IPS-15b (cell line): ENCODE measurements at regions not wholly inside any gene's neighbourhood (a gene's known extent, or its start where the extent isn't known, plus 50 kb on each side); places are given as distances from the start of the nearest gene placed in this dataset.

Source experiments
- H3K27me3 ChIP-seq: one replicate; pipeline ENCODE4 v1.6.1; 2013; ENCODE audit warnings: low read length; ENCODE audit not compliant: control insufficient read depth, insufficient read depth
- H3K36me3 ChIP-seq: one replicate; pipeline ENCODE4 v1.6.1; 2013; ENCODE audit warnings: low read length; ENCODE audit not compliant: control insufficient read depth, insufficient read depth
- H3K4me1 ChIP-seq: one replicate; pipeline ENCODE4 v1.6.1; 2013; ENCODE audit warnings: mild to moderate bottlenecking, low read length; ENCODE audit not compliant: control insufficient read depth, insufficient read depth
- H3K4me3 ChIP-seq: one replicate; pipeline ENCODE4 v1.5.1; 2013; ENCODE audit warnings: low read depth, low read length
- H3K9ac ChIP-seq: one replicate; pipeline ENCODE4 v1.6.1; 2013; ENCODE audit warnings: low read depth, mild to moderate bottlenecking, low read length
- H3K9me3 ChIP-seq: one replicate; pipeline ENCODE4 v1.6.1; 2013; ENCODE audit warnings: mild to moderate bottlenecking, low read length; ENCODE audit not compliant: control insufficient read depth, insufficient read depth

GRCh38 chr10:81680359-81680758 lies 194.6 kb upstream of the NRG3 start:
- H3K27me3 ChIP-seq, result no peaks in the 10 kb centered on the region
- H3K36me3 ChIP-seq, result no peaks in the 10 kb centered on the region
- H3K4me3 ChIP-seq, result no peak overlapping the region
- H3K4me1 ChIP-seq, result no peaks in the 10 kb centered on the region
- no peaks in the 10 kb centered on the region for H3K9me3 ChIP-seq
- no peak overlapping the region for H3K9ac ChIP-seq

DNA sequence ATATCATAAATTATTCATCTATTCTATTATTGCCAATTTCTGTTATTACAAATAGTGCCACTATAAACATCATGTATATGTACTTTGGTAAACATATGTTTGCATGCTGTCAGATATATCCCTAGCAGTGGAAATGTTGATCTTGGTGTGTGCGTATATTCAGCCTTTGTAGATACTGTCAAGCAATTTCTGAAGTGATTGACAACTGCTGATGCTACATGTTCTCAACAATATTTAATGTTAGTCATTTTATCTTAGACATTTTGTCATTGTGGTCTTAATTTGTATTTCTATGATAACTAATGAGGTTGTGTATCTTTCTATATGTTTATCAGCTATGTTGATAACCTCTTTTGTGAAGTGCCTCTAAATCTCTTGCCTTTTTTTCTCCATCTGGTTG lies 186.5 kb upstream of the NRG3 start:
- Histone ChIP-seq H3K4me1 (no peaks in the 10 kb centered on the region), H3K27me3 (no peaks in the 10 kb centered on the region), H3K4me3 (no peak overlapping the region), H3K9me3 (no peaks in the 10 kb centered on the region), H3K36me3 (no peaks in the 10 kb centered on the region), H3K9ac (no peak overlapping the region)

DNA sequence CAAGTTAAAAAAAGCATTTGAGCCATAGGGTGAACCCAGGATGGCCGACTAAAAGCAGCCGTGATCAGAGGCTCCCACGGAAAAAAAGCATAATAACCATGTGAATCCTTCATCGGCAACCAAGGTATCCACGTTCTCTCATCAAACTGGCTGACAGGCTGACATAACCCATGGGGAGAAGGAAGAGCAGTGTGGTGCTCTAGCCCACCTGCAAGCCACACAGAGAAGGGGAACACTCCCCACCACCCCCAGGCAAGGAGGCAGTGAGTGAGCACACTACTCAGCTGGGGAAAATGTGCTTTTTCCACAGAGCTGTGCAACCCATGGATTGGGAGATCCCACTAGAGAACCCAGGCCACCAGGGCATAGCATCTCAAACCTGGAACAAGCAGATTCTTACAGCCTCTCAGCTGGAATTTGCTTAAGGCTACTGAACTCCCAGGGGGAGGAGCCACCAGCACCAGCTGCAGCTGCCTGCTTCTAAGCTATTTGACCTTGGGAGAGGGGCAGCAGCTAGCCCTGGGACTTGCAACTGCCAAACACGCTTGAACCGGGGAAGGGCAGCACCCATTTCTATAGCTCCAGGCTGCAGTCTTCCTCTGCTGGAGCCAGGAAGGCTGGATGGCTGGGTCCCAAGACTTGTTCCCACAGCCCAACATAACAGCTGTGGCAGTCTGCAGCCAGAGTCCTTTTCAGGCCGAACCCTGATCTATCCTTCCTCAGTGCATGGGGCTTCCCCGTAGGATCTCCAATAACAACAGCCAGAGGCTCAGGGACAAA lies 178.2 kb upstream of the NRG3 start:
- no peaks in the 10 kb centered on the region for H3K27me3 ChIP-seq
- no peaks in the 10 kb centered on the region for H3K36me3 ChIP-seq
- H3K9ac ChIP-seq, result no peak overlapping the region
- no peak overlapping the region for H3K4me3 ChIP-seq
- H3K9me3 ChIP-seq, result no peaks in the 10 kb centered on the region
- H3K4me1 ChIP-seq, result peaks cover 4% of the 10 kb centered on the region

GRCh38 chr10:81704596-81704995 lies 170.4 kb upstream of the NRG3 start:
- H3K36me3 ChIP-seq, result no peaks in the 10 kb centered on the region
- no peak overlapping the region for H3K4me3 ChIP-seq
- no peak overlapping the region for H3K9ac ChIP-seq
- H3K9me3 ChIP-seq, result no peaks in the 10 kb centered on the region
- H3K4me1 ChIP-seq, result peaks cover 5% of the 10 kb centered on the region
- no peaks in the 10 kb centered on the region for H3K27me3 ChIP-seq

DNA sequence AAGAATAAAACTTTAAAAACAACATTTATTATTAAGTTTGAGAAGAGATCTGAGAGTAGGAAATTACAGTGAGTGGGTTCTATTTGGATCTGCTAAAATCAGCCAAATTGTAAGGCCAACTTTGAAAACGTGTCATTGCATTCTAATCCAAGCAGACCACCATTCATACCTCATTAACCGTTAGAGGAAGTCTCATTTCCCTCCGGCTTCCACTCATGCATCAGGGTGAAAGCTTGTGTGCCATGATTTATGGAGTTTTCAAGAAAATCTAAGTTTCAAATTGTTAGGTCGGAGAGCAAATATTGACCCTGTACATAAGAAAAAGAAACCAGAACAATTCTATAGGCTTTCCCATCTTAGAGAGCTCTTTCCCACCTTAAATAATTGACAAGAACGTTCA lies 166.6 kb upstream of the NRG3 start:
- Histone ChIP-seq H3K9ac (no peak overlapping the region), H3K27me3 (no peaks in the 10 kb centered on the region), H3K9me3 (no peaks in the 10 kb centered on the region), H3K4me3 (no peak overlapping the region), H3K4me1 (peaks cover 5% of the 10 kb centered on the region), H3K36me3 (no peaks in the 10 kb centered on the region)

GRCh38 chr10:81708929-81709328 lies 166.1 kb upstream of the NRG3 start:
- H3K27me3 ChIP-seq, result no peaks in the 10 kb centered on the region
- H3K36me3 ChIP-seq, result no peaks in the 10 kb centered on the region
- H3K9ac ChIP-seq, result no peak overlapping the region
- no peak overlapping the region for H3K4me3 ChIP-seq
- H3K4me1 ChIP-seq, result peaks cover 5% of the 10 kb centered on the region
- H3K9me3 ChIP-seq, result no peaks in the 10 kb centered on the region

DNA sequence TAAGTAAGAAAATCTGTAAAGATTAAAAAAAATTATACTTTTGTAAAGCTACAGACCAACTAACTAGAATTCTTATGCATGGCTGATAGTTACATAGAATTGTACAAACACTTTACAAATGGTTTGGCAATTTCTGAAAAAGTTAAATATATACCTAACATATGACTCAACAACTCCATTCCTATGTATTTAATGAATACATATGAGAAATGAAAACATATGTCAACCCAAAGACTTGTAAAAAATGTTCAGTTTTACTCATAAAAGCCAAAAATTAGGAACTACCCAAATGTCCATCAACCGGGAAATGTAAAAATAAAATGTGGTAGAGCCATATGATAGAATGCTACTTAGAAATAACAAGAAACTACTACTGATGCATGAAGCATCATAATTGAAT lies 152.6 kb upstream of the NRG3 start:
- Histone ChIP-seq H3K4me3 (no peak overlapping the region), H3K27me3 (no peaks in the 10 kb centered on the region), H3K4me1 (no peaks in the 10 kb centered on the region), H3K36me3 (no peaks in the 10 kb centered on the region), H3K9me3 (no peaks in the 10 kb centered on the region), H3K9ac (no peak overlapping the region)

GRCh38 chr10:81724431-81724830 lies 150.6 kb upstream of the NRG3 start:
- H3K9me3 ChIP-seq, result no peaks in the 10 kb centered on the region
- H3K36me3 ChIP-seq, result no peaks in the 10 kb centered on the region
- H3K27me3 ChIP-seq, result no peaks in the 10 kb centered on the region
- no peak overlapping the region for H3K9ac ChIP-seq
- H3K4me1 ChIP-seq, result peaks cover 6% of the 10 kb centered on the region
- no peak overlapping the region for H3K4me3 ChIP-seq

- no peak overlapping the region for H3K4me3 ChIP-seq
Observed at GRCh38 chr10:81725851-81726250, 149.1 kb upstream of the NRG3 start.

GRCh38 chr10:81728692-81729091 lies 146.3 kb upstream of the NRG3 start:
- peaks cover 6% of the 10 kb centered on the region for H3K4me1 ChIP-seq
- no peak overlapping the region for H3K4me3 ChIP-seq
- no peak overlapping the region for H3K9ac ChIP-seq
- H3K9me3 ChIP-seq, result no peaks in the 10 kb centered on the region
- H3K36me3 ChIP-seq, result no peaks in the 10 kb centered on the region
- no peaks in the 10 kb centered on the region for H3K27me3 ChIP-seq

More at GRCh38 chr10:81725851-81726250, 149.1 kb upstream of the NRG3 start:
- H3K9ac ChIP-seq, result no peak overlapping the region
- peaks cover 6% of the 10 kb centered on the region for H3K4me1 ChIP-seq
- no peaks in the 10 kb centered on the region for H3K36me3 ChIP-seq
- H3K9me3 ChIP-seq, result no peaks in the 10 kb centered on the region
- no peaks in the 10 kb centered on the region for H3K27me3 ChIP-seq

DNA sequence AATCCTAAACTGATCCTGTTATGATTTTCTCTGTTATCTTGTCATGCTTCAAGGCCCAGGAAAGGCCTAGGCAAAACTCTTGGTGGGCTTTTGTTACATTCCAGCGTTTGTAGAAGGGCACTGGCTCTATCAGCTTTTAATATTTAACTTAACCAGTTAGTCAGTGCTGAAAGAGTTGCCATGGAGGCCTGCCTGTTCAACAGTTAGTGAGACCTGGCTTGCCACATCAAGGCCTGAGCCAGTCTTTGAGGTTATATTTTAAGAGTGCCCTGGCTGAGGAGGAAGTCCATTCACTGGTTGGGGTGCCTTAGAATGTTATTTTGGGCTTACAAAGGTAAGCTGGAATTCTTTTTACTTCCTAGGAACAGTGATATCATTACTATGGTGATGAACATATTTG lies 144.1 kb upstream of the NRG3 start:
- no peak overlapping the region for H3K9ac ChIP-seq
- H3K9me3 ChIP-seq, result no peaks in the 10 kb centered on the region
- no peak overlapping the region for H3K4me3 ChIP-seq
- H3K36me3 ChIP-seq, result no peaks in the 10 kb centered on the region
- H3K27me3 ChIP-seq, result no peaks in the 10 kb centered on the region
- H3K4me1 ChIP-seq, result peaks cover 6% of the 10 kb centered on the region

- Histone ChIP-seq H3K9ac (no peak overlapping the region), H3K36me3 (no peaks in the 10 kb centered on the region), H3K4me1 (peaks cover 6% of the 10 kb centered on the region), H3K4me3 (no peak overlapping the region), H3K9me3 (no peaks in the 10 kb centered on the region), H3K27me3 (no peaks in the 10 kb centered on the region)
Observed at GRCh38 chr10:81733542-81733941, 141.5 kb upstream of the NRG3 start.
